Stimulated activated memory B cell treated with anti-CD40 and anti-IgM and Interleukin-4, amounts not matched to agents 10 μg/mL and 1 μg/mL and 100 μg/mL, for 72 hours (primary cell): ENCODE measurements at regions not wholly inside any gene's neighbourhood (a gene's known extent, or its start where the extent isn't known, plus 50 kb on each side); places are given as distances from the start of the nearest gene placed in this dataset.

Experiments used
- ATAC-seq: fragments of 150-1000 bp; cut with Tn5 transposase; 2 replicates; pipeline ENCODE4 v1.10.0; 2021
- H3K27ac Mint-ChIP-seq: one replicate; pipeline ENCODE4 v1.8.0; 2022; ENCODE audit warnings: mild to moderate bottlenecking, mixed read lengths
- H3K27me3 Mint-ChIP-seq: one replicate; pipeline ENCODE4 v1.8.0; 2022; ENCODE audit warnings: mixed read lengths
- H3K36me3 Mint-ChIP-seq: one replicate; pipeline ENCODE4 v1.8.0; 2022; ENCODE audit warnings: mixed read lengths
- H3K4me1 Mint-ChIP-seq: one replicate; pipeline ENCODE4 v1.8.0; 2022; ENCODE audit warnings: mixed read lengths
- H3K4me3 Mint-ChIP-seq: one replicate; pipeline ENCODE4 v1.8.0; 2022; ENCODE audit warnings: mild to moderate bottlenecking, moderate library complexity, mixed read lengths
- H3K9me3 Mint-ChIP-seq: one replicate; pipeline ENCODE4 v1.8.0; 2022; ENCODE audit warnings: mixed read lengths

GRCh38 chr1:14541348-14541747 is 57.1 kb upstream of the KAZN start:
- Mint-ChIP-seq H3K9me3 (no peaks in the 10 kb centered on the region), H3K27me3 (peaks cover 9% of the 10 kb centered on the region), H3K36me3 (no peaks in the 10 kb centered on the region), H3K27ac (no peak overlapping the region), H3K4me3 (no peak overlapping the region), H3K4me1 (peaks cover 4% of the 10 kb centered on the region)
- ATAC-seq: no peak

GRCh38 chr1:14543191-14543840 is 55.2 kb upstream of the KAZN start:
- Mint-ChIP-seq H3K4me3 (no peak overlapping the region), H3K27me3 (peaks cover 9% of the 10 kb centered on the region), H3K36me3 (no peaks in the 10 kb centered on the region), H3K27ac (no peak overlapping the region), H3K9me3 (no peaks in the 10 kb centered on the region), H3K4me1 (peaks cover 4% of the 10 kb centered on the region)
- no peak for ATAC-seq

- no peak for ATAC-seq
- peaks cover 4% of the 10 kb centered on the region for H3K4me1 Mint-ChIP-seq
- no peak overlapping the region for H3K27ac Mint-ChIP-seq
- no peak overlapping the region for H3K4me3 Mint-ChIP-seq
- H3K36me3 Mint-ChIP-seq: no peaks in the 10 kb centered on the region
- peaks cover 12% of the 10 kb centered on the region for H3K27me3 Mint-ChIP-seq
- no peaks in the 10 kb centered on the region for H3K9me3 Mint-ChIP-seq
Observed at GRCh38 chr1:14544319-14544718, 54.2 kb upstream of the KAZN start.

- Mint-ChIP-seq H3K4me3 (no peak overlapping the region), H3K9me3 (no peaks in the 10 kb centered on the region), H3K4me1 (no peaks in the 10 kb centered on the region), H3K27ac (no peak overlapping the region), H3K36me3 (no peaks in the 10 kb centered on the region), H3K27me3 (peaks cover 24% of the 10 kb centered on the region)
- no peak for ATAC-seq
Observed at GRCh38 chr1:14545422-14546025, 53.0 kb upstream of the KAZN start.

GRCh38 chr1:14546416-14546815 is 52.1 kb upstream of the KAZN start:
- H3K27ac Mint-ChIP-seq: no peak overlapping the region
- H3K4me3 Mint-ChIP-seq: no peak overlapping the region
- H3K36me3 Mint-ChIP-seq: no peaks in the 10 kb centered on the region
- no peak for ATAC-seq
- no peaks in the 10 kb centered on the region for H3K4me1 Mint-ChIP-seq
- no peaks in the 10 kb centered on the region for H3K9me3 Mint-ChIP-seq
- H3K27me3 Mint-ChIP-seq: peaks cover 31% of the 10 kb centered on the region
